HCT116 (cell line): ENCODE measurements at regions not wholly inside any gene's neighbourhood (a gene's known extent, or its start where the extent isn't known, plus 50 kb on each side); places are given as distances from the start of the nearest gene placed in this dataset.

Source experiments
- ATAC-seq: fragments of 200-7000 bp; cut with Tn5 transposase; 2 replicates; pipeline ENCODE4 v1.9.1; 2020; ENCODE audit warnings: mild to moderate bottlenecking, moderate library complexity
- BruUV-seq: library from RNA; stranded (reverse); fragments of 400-500 nt; replicated peaks from 2 replicates; lab custom pipeline; 2021; lab: Mats Ljungman, UMichigan
- CTCF ChIA-PET: fragments of 300-600 bp; sonication (Branson Sonifier 250); formaldehyde crosslinking; loops from one replicate; lab custom pipeline; 2021; ENCODE audit warnings: antibody characterized with exemption; lab: Charles Lee
- POLR2A ChIA-PET: fragments of 300-600, 350-600 bp; sonication (Branson Sonifier 250); formaldehyde crosslinking; loops from one replicate; lab custom pipeline; 2021; ENCODE audit warnings: antibody characterized with exemption; lab: Charles Lee
- RAD21 ChIA-PET, 2 experiments: fragments of 300-600 bp; sonication (Branson Sonifier 250); formaldehyde crosslinking; loops; one replicate each; lab custom pipeline; 2023; ENCODE audit warnings: low total read pairs in 2 of 2; ENCODE audit not compliant: uncharacterized antibody in 2 of 2, unreplicated experiment in 2 of 2, low non-redundant PET in 1 of 2; lab: Charles Lee
- DNase-seq: peaks from one replicate; pipeline ENCODE4 v3.0.0-alpha.2; 2010; ENCODE audit warnings: low read depth, low spot score
- H2AFZ ChIP-seq: fragments of 200-600 bp; shearing (Covaris generic), sonication (generic); 2 replicates; pipeline ENCODE4 v1.6.1; 2017; ENCODE audit warnings: low read depth, mixed run types, mixed read lengths, antibody characterized with exemption, low read length; ENCODE audit not compliant: poor library complexity, severe bottlenecking
- H3K27ac ChIP-seq: 2 replicates; pipeline ENCODE4 v1.5.1; 2012; ENCODE audit warnings: low read depth, low read length
- H3K27me3 ChIP-seq: fragments of 200-600 bp; sonication (generic); 2 replicates; pipeline ENCODE4 v1.6.1; 2016; ENCODE audit warnings: mixed run types, low read length, mixed read lengths; ENCODE audit not compliant: insufficient read depth
- H3K36me3 ChIP-seq, 2 experiments: fragments of 200-500 bp in 1 of 2; fragments of 200-600 bp in 1 of 2; sonication (Bioruptor generic) in 1 of 2; sonication (generic) in 1 of 2; 2 replicates each; pipeline versions ENCODE4 v1.5.1 to v1.6.1; 2014 to 2016; ENCODE audit warnings: low read length in 2 of 2, inconsistent platforms in 1 of 2, mixed read lengths in 1 of 2, mixed run types in 1 of 2; ENCODE audit not compliant: insufficient read depth in 2 of 2, control insufficient read depth in 1 of 2
- H3K4me1 ChIP-seq, 2 experiments: fragments of 200-600 bp in 1 of 2; sonication (generic) in 1 of 2; 2 replicates each; pipeline versions ENCODE4 v1.5.1 to v1.6.1; 2012 to 2017; ENCODE audit warnings: low read length in 2 of 2, inconsistent platforms in 1 of 2, mild to moderate bottlenecking in 1 of 2, mixed read lengths in 1 of 2, mixed run types in 1 of 2, moderate library complexity in 1 of 2; ENCODE audit not compliant: insufficient read depth in 2 of 2, control insufficient read depth in 1 of 2
- H3K4me2 ChIP-seq: fragments of 200-600 bp; sonication (generic); 2 replicates; pipeline ENCODE4 v1.6.1; 2017; ENCODE audit warnings: mixed run types, low read length, mixed read lengths
- H3K4me3 ChIP-seq, 2 experiments: fragments of 200-600 bp in 1 of 2; sonication (generic) in 1 of 2; replicated peaks in 1 of 2; 2 replicates each; pipeline ENCODE4 v1.5.1; 2011 to 2016; ENCODE audit warnings: low read length in 2 of 2, control low read depth in 1 of 2, low read depth in 1 of 2, mild to moderate bottlenecking in 1 of 2, mixed read lengths in 1 of 2, mixed run types in 1 of 2
- H3K79me2 ChIP-seq: fragments of 200-600 bp; sonication (generic); 2 replicates; pipeline ENCODE4 v1.6.1; 2017; ENCODE audit warnings: mild to moderate bottlenecking, mixed run types, low read length, moderate library complexity, mixed read lengths; ENCODE audit not compliant: insufficient read depth
- H3K9ac ChIP-seq: fragments of 200-600 bp; sonication (generic); 2 replicates; pipeline ENCODE4 v1.6.1; 2016; ENCODE audit warnings: low read length, mixed read lengths
- H3K9me2 ChIP-seq: fragments of 200-600 bp; sonication (generic), shearing (Covaris generic); 2 replicates; pipeline ENCODE4 v1.6.1; 2017; ENCODE audit warnings: mixed run types, mild to moderate bottlenecking, moderate library complexity; ENCODE audit not compliant: insufficient read depth
- H3K9me3 ChIP-seq, 2 experiments: fragments of 200-500 bp in 1 of 2; fragments of 200-600 bp in 1 of 2; sonication (Bioruptor generic) in 1 of 2; sonication (generic) in 1 of 2; 2 replicates each; pipeline ENCODE4 v1.6.1; 2014 to 2017; ENCODE audit warnings: low read length in 2 of 2, mixed read lengths in 2 of 2, inconsistent platforms in 1 of 2, low read depth in 1 of 2, mild to moderate bottlenecking in 1 of 2, mixed run types in 1 of 2, moderate library complexity in 1 of 2; ENCODE audit not compliant: control insufficient read depth in 1 of 2, insufficient read depth in 1 of 2
- H4K20me1 ChIP-seq: fragments of 200-600 bp; sonication (generic), shearing (Covaris generic); 2 replicates; pipeline ENCODE4 v1.6.1; 2017; ENCODE audit warnings: mixed run types, mild to moderate bottlenecking, moderate library complexity; ENCODE audit not compliant: insufficient read depth
- EZH2phosphoT487 ChIP-seq: fragments of 200-600 bp; IDR thresholded peaks from 2 replicates; pipeline ENCODE4 v1.6.1; 2018; ENCODE audit warnings: antibody characterized with exemption, borderline replicate concordance
- FOSL1 ChIP-seq: IDR thresholded peaks from 2 replicates; pipeline ENCODE4 v1.6.1; 2012; ENCODE audit warnings: low read depth
- POLR2A ChIP-seq: IDR thresholded peaks from 2 replicates; pipeline ENCODE4 v1.7.0; 2011; ENCODE audit warnings: borderline replicate concordance; ENCODE audit not compliant: insufficient read depth, insufficient read length; ENCODE audit errors: extremely low read depth
- SP1 ChIP-seq: IDR thresholded peaks from 2 replicates; pipeline ENCODE4 v1.6.1; 2012; ENCODE audit warnings: low read depth
- TCF7L2 ChIP-seq: IDR thresholded peaks from 2 replicates; pipeline ENCODE4 v1.7.0; 2011; ENCODE audit warnings: borderline replicate concordance, inconsistent platforms; ENCODE audit not compliant: insufficient read depth, insufficient read length; ENCODE audit errors: extremely low read depth
- ZFX ChIP-seq: fragments of 450-650 bp; IDR thresholded peaks from 2 replicates; pipeline ENCODE4 v1.6.1; 2017
- intact Hi-C: fragments of 100-400 bp; cut with micrococcal nuclease; formaldehyde crosslinking; loops from 2 replicates; pipeline ENCODE4 v1.10.0; 2022
- TF ChIP-seq, protein P1 (sequence below): IDR thresholded peaks from 2 replicates; pipeline ENCODE4 v1.6.1; 2012; ENCODE audit warnings: low read depth

DNA sequence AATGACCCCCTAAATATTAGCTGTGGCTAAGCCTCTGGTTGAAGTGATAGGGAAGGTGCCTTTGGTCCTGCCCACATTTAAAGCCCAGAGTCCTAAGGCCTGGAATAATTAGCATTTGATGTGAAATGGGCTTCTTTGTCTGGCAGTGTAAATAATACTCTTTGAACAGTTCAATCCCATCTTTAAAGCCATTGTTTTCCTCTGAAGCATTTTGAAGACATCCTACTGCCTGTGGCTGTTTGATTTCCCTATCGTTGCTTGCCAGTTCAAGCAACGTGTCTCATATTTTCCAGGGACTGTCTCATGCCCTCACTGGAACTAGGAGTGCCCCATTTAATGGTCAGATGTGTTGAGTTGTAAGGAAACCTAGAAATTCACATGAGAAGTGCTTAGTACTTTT lies 89.3 kb upstream of the BTN3A2 start:
- no peak overlapping the region for H3K27ac ChIP-seq
- no peaks in the 10 kb centered on the region for H3K4me1 ChIP-seq
- no peak for ATAC-seq
- no peaks in the 10 kb centered on the region for H3K36me3 ChIP-seq
- no peaks in the 10 kb centered on the region for H4K20me1 ChIP-seq
- no peaks in the 10 kb centered on the region for H3K9me3 ChIP-seq
- H2AFZ ChIP-seq, result no peak overlapping the region
- H3K79me2 ChIP-seq, result no peaks in the 10 kb centered on the region
- no peaks in the 10 kb centered on the region for H3K27me3 ChIP-seq
- H3K9ac ChIP-seq, result no peak overlapping the region
- DNase-seq, result no peak
- CTCF ChIA-PET, result interaction anchor here (0.8 kb wide), 1 partner anchor 17 kb away, joined by 3 read pairs; no protein-coding TSS in a partner anchor
- RAD21 ChIA-PET, result no interaction called here
- no peak overlapping the region for H3K4me2 ChIP-seq
- TF ChIP-seq, protein P1, sequence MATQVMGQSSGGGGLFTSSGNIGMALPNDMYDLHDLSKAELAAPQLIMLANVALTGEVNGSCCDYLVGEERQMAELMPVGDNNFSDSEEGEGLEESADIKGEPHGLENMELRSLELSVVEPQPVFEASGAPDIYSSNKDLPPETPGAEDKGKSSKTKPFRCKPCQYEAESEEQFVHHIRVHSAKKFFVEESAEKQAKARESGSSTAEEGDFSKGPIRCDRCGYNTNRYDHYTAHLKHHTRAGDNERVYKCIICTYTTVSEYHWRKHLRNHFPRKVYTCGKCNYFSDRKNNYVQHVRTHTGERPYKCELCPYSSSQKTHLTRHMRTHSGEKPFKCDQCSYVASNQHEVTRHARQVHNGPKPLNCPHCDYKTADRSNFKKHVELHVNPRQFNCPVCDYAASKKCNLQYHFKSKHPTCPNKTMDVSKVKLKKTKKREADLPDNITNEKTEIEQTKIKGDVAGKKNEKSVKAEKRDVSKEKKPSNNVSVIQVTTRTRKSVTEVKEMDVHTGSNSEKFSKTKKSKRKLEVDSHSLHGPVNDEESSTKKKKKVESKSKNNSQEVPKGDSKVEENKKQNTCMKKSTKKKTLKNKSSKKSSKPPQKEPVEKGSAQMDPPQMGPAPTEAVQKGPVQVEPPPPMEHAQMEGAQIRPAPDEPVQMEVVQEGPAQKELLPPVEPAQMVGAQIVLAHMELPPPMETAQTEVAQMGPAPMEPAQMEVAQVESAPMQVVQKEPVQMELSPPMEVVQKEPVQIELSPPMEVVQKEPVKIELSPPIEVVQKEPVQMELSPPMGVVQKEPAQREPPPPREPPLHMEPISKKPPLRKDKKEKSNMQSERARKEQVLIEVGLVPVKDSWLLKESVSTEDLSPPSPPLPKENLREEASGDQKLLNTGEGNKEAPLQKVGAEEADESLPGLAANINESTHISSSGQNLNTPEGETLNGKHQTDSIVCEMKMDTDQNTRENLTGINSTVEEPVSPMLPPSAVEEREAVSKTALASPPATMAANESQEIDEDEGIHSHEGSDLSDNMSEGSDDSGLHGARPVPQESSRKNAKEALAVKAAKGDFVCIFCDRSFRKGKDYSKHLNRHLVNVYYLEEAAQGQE, result no peak
- TF ChIP-seq ZFX (no peak), EZH2phosphoT487 (no peak), TCF7L2 (no peak), POLR2A (no peak), SP1 (no peak), FOSL1 (no peak)
- TF ChIP-seq, all 23 proteins: peak for 0
- no peak overlapping the region for H3K4me3 ChIP-seq
- intact Hi-C loops, result no loop called here
- no peaks in the 10 kb centered on the region for H3K9me2 ChIP-seq
- POLR2A ChIA-PET, result interaction anchor here (1.8 kb wide), 1 partner anchor 8 kb away, joined by 4 read pairs; no protein-coding TSS in a partner anchor
- BruUV-seq, result no TSS peak
